Head of caudate nucleus (tissue), 42 donors: ENCODE measurements at regions not wholly inside any gene's neighbourhood (a gene's known extent, or its start where the extent isn't known, plus 50 kb on each side); places are given as distances from the start of the nearest gene placed in this dataset.

Source experiments
- DNase-seq, 42 donors: peaks; one replicate each; pipeline versions ENCODE4 v3.0.0 to v3.0.0-alpha.2; 2020 to 2021; ENCODE audit warnings: mixed read lengths in 7 of 42
- intact Hi-C: fragments of 100-400 bp; cut with DNase I; formaldehyde crosslinking; loops from one replicate; pipeline ENCODE4 v1.15.0; 2022

GRCh38 chr6:156552849-156553248, 224.3 kb upstream of the ARID1B start:
- intact Hi-C loops = no loop called here
- DNase-seq = no peak

- DNase-seq = no peak
- intact Hi-C loops = no loop called here
These were observed 226.2 kb upstream of the ARID1B start for GRCh38 chr6:156550949-156551348.

GRCh38 chr6:156545931-156546330, 231.2 kb upstream of the ARID1B start:
- intact Hi-C loops = no loop called here
- DNase-seq = no peak

- intact Hi-C loops = no loop called here
- peak in 1 of 42 donors; percentile 9 for DNase-seq
These were observed 232.2 kb upstream of the ARID1B start for GRCh38 chr6:156545021-156545420.

- intact Hi-C loops = no loop called here
- DNase-seq = peak in 1 of 42 donors; percentile 9
These were observed 233.1 kb upstream of the ARID1B start for GRCh38 chr6:156544046-156544445.

- DNase-seq = peak in 1 of 42 donors; percentile 13
- intact Hi-C loops = no loop called here
These were observed 233.7 kb upstream of the ARID1B start for GRCh38 chr6:156543431-156543830.

- intact Hi-C loops = no loop called here
- peak in 4 of 42 donors; percentile 11 to 42 (median 25) for DNase-seq
These were observed 238.1 kb upstream of the ARID1B start for GRCh38 chr6:156538875-156539660.

- intact Hi-C loops = no loop called here
- no peak for DNase-seq
These were observed 242.6 kb upstream of the ARID1B start for GRCh38 chr6:156534594-156534993.

GRCh38 chr6:156533872-156534524, 243.2 kb upstream of the ARID1B start:
- intact Hi-C loops = no loop called here
- peak in 1 of 42 donors; percentile 16 for DNase-seq

- intact Hi-C loops = no loop called here
- no peak for DNase-seq
These were observed 251.1 kb upstream of the ARID1B start for GRCh38 chr6:156526081-156526480.

- DNase-seq = no peak
- intact Hi-C loops = no loop called here
These were observed 251.6 kb upstream of the ARID1B start for GRCh38 chr6:156525541-156525940.

GRCh38 chr6:156519940-156520339, 257.2 kb upstream of the ARID1B start:
- no peak for DNase-seq
- intact Hi-C loops = no loop called here

GRCh38 chr6:156517088-156517487, 260.1 kb upstream of the ARID1B start:
- no peak for DNase-seq
- intact Hi-C loops = no loop called here

- intact Hi-C loops = no loop called here
- no peak for DNase-seq
These were observed 261.9 kb upstream of the ARID1B start for GRCh38 chr6:156515242-156515641.

GRCh38 chr6:156513504-156513903, 263.7 kb upstream of the ARID1B start:
- DNase-seq = no peak
- intact Hi-C loops = no loop called here

- DNase-seq = no peak
- intact Hi-C loops = no loop called here
These were observed 265.6 kb upstream of the ARID1B start for GRCh38 chr6:156511570-156511969.

- DNase-seq = no peak
- intact Hi-C loops = no loop called here
These were observed 266.1 kb upstream of the ARID1B start for GRCh38 chr6:156511051-156511450.

- intact Hi-C loops = no loop called here
- DNase-seq = no peak
These were observed 266.9 kb upstream of the ARID1B start for GRCh38 chr6:156510242-156510641.

GRCh38 chr6:156509496-156509895, 267.7 kb upstream of the ARID1B start:
- DNase-seq = no peak
- intact Hi-C loops = no loop called here

GRCh38 chr6:156508923-156509322, 268.3 kb upstream of the ARID1B start:
- intact Hi-C loops = no loop called here
- DNase-seq = peak in 1 of 42 donors; percentile 8

- intact Hi-C loops = no loop called here
These were observed 269.1 kb upstream of the ARID1B start for GRCh38 chr6:156508126-156508525.

More at GRCh38 chr6:156508126-156508525, 269.1 kb upstream of the ARID1B start:
- peak in 15 of 42 donors; percentile 1 to 48 (median 16) for DNase-seq
